ENCODE measurements at regions not wholly inside any gene's neighbourhood (a gene's known extent, or its start where the extent isn't known, plus 50 kb on each side); places are given as distances from the start of the nearest gene placed in this dataset.
"Not testable (repeated sequence)": the region's sequence is repeated elsewhere in the genome, so short reads cannot be mapped to it uniquely, and the experiment has no call there.

- H3K4me3 ChIP-seq (ENCODE audit: low read depth, low read length); DNase-seq (ENCODE audit: low read depth); H3K36me3 ChIP-seq (ENCODE audit: control insufficient read depth, insufficient read depth, low read length); H3K27me3 ChIP-seq (ENCODE audit: control insufficient read depth, insufficient read depth, low read length): not testable (repeated sequence)
These were observed 72.1 kb downstream of the OGFRL1 start for GRCh38 chr6:71360556-71361335.

GRCh38 chr6:71364889-71365542, 76.4 kb downstream of the OGFRL1 start:
- no peaks in the 10 kb centered on the region for H3K27me3 ChIP-seq (ENCODE audit: control insufficient read depth, insufficient read depth, low read length)
- no peaks in the 10 kb centered on the region for H3K36me3 ChIP-seq (ENCODE audit: control insufficient read depth, insufficient read depth, low read length)
- no peak for TF ChIP-seq CTCF (IDR thresholded peaks at IDR 0.05; ENCODE audit: insufficient read depth, low read length, poor library complexity, severe bottlenecking)
- no peak for DNase-seq (ENCODE audit: low read depth)
- no peak overlapping the region for H3K4me3 ChIP-seq (ENCODE audit: low read depth, low read length)

- DNase-seq (ENCODE audit: low read depth), result no peak
- Histone ChIP-seq H3K36me3 (ENCODE audit: control insufficient read depth, insufficient read depth, low read length) (no peaks in the 10 kb centered on the region), H3K27me3 (ENCODE audit: control insufficient read depth, insufficient read depth, low read length) (no peaks in the 10 kb centered on the region), H3K4me3 (ENCODE audit: low read depth, low read length) (no peak overlapping the region)
- no peak for TF ChIP-seq CTCF (IDR thresholded peaks at IDR 0.05; ENCODE audit: insufficient read depth, low read length, poor library complexity, severe bottlenecking)
These were observed 79.1 kb downstream of the OGFRL1 start for GRCh38 chr6:71367756-71368155.

GRCh38 chr6:71368284-71368683, 79.7 kb downstream of the OGFRL1 start:
- Histone ChIP-seq H3K4me3 (ENCODE audit: low read depth, low read length) (no peak overlapping the region), H3K27me3 (ENCODE audit: control insufficient read depth, insufficient read depth, low read length) (no peaks in the 10 kb centered on the region), H3K36me3 (ENCODE audit: control insufficient read depth, insufficient read depth, low read length) (no peaks in the 10 kb centered on the region)
- DNase-seq (ENCODE audit: low read depth), result no peak
- no peak for TF ChIP-seq CTCF (IDR thresholded peaks at IDR 0.05; ENCODE audit: insufficient read depth, low read length, poor library complexity, severe bottlenecking)

GRCh38 chr6:71371559-71371958, 82.9 kb downstream of the OGFRL1 start:
- H3K36me3 ChIP-seq (ENCODE audit: control insufficient read depth, insufficient read depth, low read length), result no peaks in the 10 kb centered on the region
- DNase-seq (ENCODE audit: low read depth), result no peak
- no peak overlapping the region for H3K4me3 ChIP-seq (ENCODE audit: low read depth, low read length)
- TF ChIP-seq CTCF (IDR thresholded peaks at IDR 0.05; ENCODE audit: insufficient read depth, low read length, poor library complexity, severe bottlenecking), result no peak
- no peaks in the 10 kb centered on the region for H3K27me3 ChIP-seq (ENCODE audit: control insufficient read depth, insufficient read depth, low read length)

GRCh38 chr6:71373943-71374342, 85.3 kb downstream of the OGFRL1 start:
- DNase-seq (ENCODE audit: low read depth), result no peak
- H3K27me3 ChIP-seq (ENCODE audit: control insufficient read depth, insufficient read depth, low read length), result no peaks in the 10 kb centered on the region
- no peaks in the 10 kb centered on the region for H3K36me3 ChIP-seq (ENCODE audit: control insufficient read depth, insufficient read depth, low read length)
- no peak for TF ChIP-seq CTCF (IDR thresholded peaks at IDR 0.05; ENCODE audit: insufficient read depth, low read length, poor library complexity, severe bottlenecking)
- H3K4me3 ChIP-seq (ENCODE audit: low read depth, low read length), result no peak overlapping the region
